Astrocyte (in vitro differentiated cells and primary cell): ENCODE measurements at regions not wholly inside any gene's neighbourhood (a gene's known extent, or its start where the extent isn't known, plus 50 kb on each side); places are given as distances from the start of the nearest gene placed in this dataset.
"Not testable (repeated sequence)": the region's sequence is repeated elsewhere in the genome, so short reads cannot be mapped to it uniquely, and the experiment has no call there.

Experiments
- DNase-seq: peaks from one replicate; pipeline ENCODE4 v3.0.0-alpha.2; 2010; ENCODE audit warnings: low read depth
- FAIRE-seq: peaks from 2 replicates; lab custom pipeline; 2011; peaks lifted over from hg19 to GRCh38; lab: Jason Lieb, UNC
- H2AFZ ChIP-seq: 2 replicates; pipeline ENCODE4 v1.6.0; 2012; ENCODE audit warnings: low read depth, low read length, inconsistent platforms
- H3K27ac ChIP-seq: 2 replicates; pipeline ENCODE4 v1.5.1; 2011; ENCODE audit warnings: low read depth, low read length, inconsistent platforms
- H3K27me3 ChIP-seq: 2 replicates; pipeline ENCODE4 v1.6.0; 2011; ENCODE audit warnings: low read length, inconsistent platforms; ENCODE audit not compliant: insufficient read depth
- H3K36me3 ChIP-seq: 2 replicates; pipeline ENCODE4 v1.5.1; 2011; ENCODE audit warnings: low read length, inconsistent platforms; ENCODE audit not compliant: insufficient read depth
- H3K4me1 ChIP-seq: 2 replicates; pipeline ENCODE4 v1.5.1; 2011; ENCODE audit warnings: low read length, inconsistent platforms; ENCODE audit not compliant: insufficient read depth
- H3K4me2 ChIP-seq: 2 replicates; pipeline ENCODE4 v1.6.0; 2012; ENCODE audit warnings: low read length, inconsistent platforms
- H3K4me3 ChIP-seq: 2 replicates; pipeline ENCODE4 v1.5.1; 2011; ENCODE audit warnings: low read depth, mild to moderate bottlenecking, low read length, inconsistent platforms; ENCODE audit not compliant: insufficient read depth
- H3K79me2 ChIP-seq: 2 replicates; pipeline ENCODE4 v1.6.0; 2012; ENCODE audit warnings: mild to moderate bottlenecking, low read length, inconsistent platforms; ENCODE audit not compliant: insufficient read depth
- H3K9ac ChIP-seq: 2 replicates; pipeline ENCODE4 v1.6.0; 2012; ENCODE audit warnings: mild to moderate bottlenecking, low read length, inconsistent platforms
- H3K9me3 ChIP-seq: 2 replicates; pipeline ENCODE4 v1.5.1; 2012; ENCODE audit warnings: low read depth, mild to moderate bottlenecking, low read length, inconsistent platforms; ENCODE audit not compliant: insufficient read depth
- H4K20me1 ChIP-seq: 2 replicates; pipeline ENCODE4 v1.6.0; 2012; ENCODE audit warnings: low read length, inconsistent platforms; ENCODE audit not compliant: insufficient read depth
- H3K27ac Mint-ChIP-seq: one replicate; pipeline ENCODE4 v1.8.0; 2021; ENCODE audit warnings: mild to moderate bottlenecking, mixed read lengths; ENCODE audit not compliant: unreplicated experiment
- H3K27me3 Mint-ChIP-seq: one replicate; pipeline ENCODE4 v1.8.0; 2021; ENCODE audit warnings: low read depth, mixed read lengths; ENCODE audit not compliant: unreplicated experiment
- H3K36me3 Mint-ChIP-seq: one replicate; pipeline ENCODE4 v1.8.0; 2021; ENCODE audit warnings: low read depth, mixed read lengths; ENCODE audit not compliant: unreplicated experiment
- H3K4me1 Mint-ChIP-seq: one replicate; pipeline ENCODE4 v1.8.0; 2021; ENCODE audit warnings: low read depth, mixed read lengths; ENCODE audit not compliant: unreplicated experiment
- H3K4me3 Mint-ChIP-seq: one replicate; pipeline ENCODE4 v1.8.0; 2021; ENCODE audit warnings: mild to moderate bottlenecking, moderate library complexity, mixed read lengths; ENCODE audit not compliant: unreplicated experiment
- H3K9me3 Mint-ChIP-seq: one replicate; pipeline ENCODE4 v1.8.0; 2021; ENCODE audit warnings: mild to moderate bottlenecking, mixed read lengths; ENCODE audit not compliant: unreplicated experiment
- CTCF ChIP-seq: IDR thresholded peaks from 2 replicates; pipeline ENCODE4 v1.5.1; 2011; ENCODE audit warnings: low read depth, mild to moderate bottlenecking, inconsistent platforms, low read length, moderate library complexity; ENCODE audit not compliant: insufficient read depth
- EZH2 ChIP-seq: IDR thresholded peaks from 2 replicates; pipeline ENCODE4 v1.6.1; 2012; ENCODE audit warnings: mild to moderate bottlenecking, low read length, inconsistent platforms; ENCODE audit not compliant: insufficient read depth

GRCh38 chr7:91752102-91752501, 128.4 kb downstream of the MTERF1 start:
- no peak overlapping the region for H2AFZ ChIP-seq
- H3K27me3 Mint-ChIP-seq, result peaks cover 2% of the 10 kb centered on the region
- H3K36me3 ChIP-seq, result no peaks in the 10 kb centered on the region
- no peaks in the 10 kb centered on the region for H4K20me1 ChIP-seq
- H3K27ac Mint-ChIP-seq, result no peak overlapping the region
- no peak overlapping the region for H3K9ac ChIP-seq
- H3K4me3 ChIP-seq, result no peak overlapping the region
- H3K4me1 Mint-ChIP-seq, result no peaks in the 10 kb centered on the region
- no peak overlapping the region for H3K4me3 Mint-ChIP-seq
- DNase-seq, result no peak
- FAIRE-seq, result no peak
- no peak overlapping the region for H3K27ac ChIP-seq
- no peaks in the 10 kb centered on the region for H3K79me2 ChIP-seq
- no peak for TF ChIP-seq EZH2
- TF ChIP-seq CTCF, result no peak
- H3K4me1 ChIP-seq, result no peaks in the 10 kb centered on the region
- no peak overlapping the region for H3K4me2 ChIP-seq
- H3K36me3 Mint-ChIP-seq, result no peaks in the 10 kb centered on the region
- H3K9me3 ChIP-seq, result no peaks in the 10 kb centered on the region
- peaks cover 1% of the 10 kb centered on the region for H3K27me3 ChIP-seq
- peaks cover 6% of the 10 kb centered on the region for H3K9me3 Mint-ChIP-seq

GRCh38 chr7:91754280-91754679, 126.2 kb downstream of the MTERF1 start:
- H4K20me1 ChIP-seq, H3K4me1 ChIP-seq, FAIRE-seq, H3K4me2 ChIP-seq, H3K27me3 ChIP-seq, DNase-seq, H3K27ac ChIP-seq, H3K36me3 Mint-ChIP-seq, H3K4me1 Mint-ChIP-seq, H3K9me3 Mint-ChIP-seq, H2AFZ ChIP-seq, H3K9me3 ChIP-seq, H3K27me3 Mint-ChIP-seq, H3K4me3 ChIP-seq, H3K9ac ChIP-seq, H3K79me2 ChIP-seq, H3K27ac Mint-ChIP-seq, H3K4me3 Mint-ChIP-seq, H3K36me3 ChIP-seq: not testable (repeated sequence)

GRCh38 chr7:91755121-91755520, 125.4 kb downstream of the MTERF1 start:
- not testable (repeated sequence) for H3K4me3 ChIP-seq, H3K79me2 ChIP-seq, H3K9me3 Mint-ChIP-seq, H3K27me3 Mint-ChIP-seq, H3K27me3 ChIP-seq, FAIRE-seq, H3K4me1 Mint-ChIP-seq, H3K9me3 ChIP-seq, H3K36me3 Mint-ChIP-seq, H3K4me3 Mint-ChIP-seq, H3K27ac ChIP-seq, H3K4me1 ChIP-seq, H2AFZ ChIP-seq, H3K27ac Mint-ChIP-seq, H3K36me3 ChIP-seq, H3K9ac ChIP-seq, H4K20me1 ChIP-seq, H3K4me2 ChIP-seq
- peak; percentile 12 for DNase-seq
